ENCODE measurements at regions not wholly inside any gene's neighbourhood (a gene's known extent, or its start where the extent isn't known, plus 50 kb on each side); places are given as distances from the start of the nearest gene placed in this dataset.
A peak's percentile ranks its signal among the peaks of the same experiment; 100 is the strongest.
"Not testable (repeated sequence)": the region's sequence is repeated elsewhere in the genome, so short reads cannot be mapped to it uniquely, and the experiment has no call there.

- no peak for DNase-seq
Measured at GRCh38 chr16:7278636-7279035, 54.0 kb upstream of the RBFOX1 start.

- no peak for DNase-seq
Measured at GRCh38 chr16:7272567-7273158, 60.0 kb upstream of the RBFOX1 start.

- DNase-seq, result no peak
Measured at GRCh38 chr16:7271486-7271885, 61.2 kb upstream of the RBFOX1 start.

- no peak for DNase-seq
Measured at GRCh38 chr16:7270823-7271222, 61.8 kb upstream of the RBFOX1 start.

GRCh38 chr16:7270006-7270405 lies 62.6 kb upstream of the RBFOX1 start:
- no peak for DNase-seq

- peak; percentile 24 for DNase-seq
Measured at GRCh38 chr16:7268182-7268581, 64.5 kb upstream of the RBFOX1 start.

GRCh38 chr16:7257016-7257415 lies 75.6 kb upstream of the RBFOX1 start:
- no peak for DNase-seq

- DNase-seq, result peak; percentile 27
Measured at GRCh38 chr16:7246578-7246977, 86.1 kb upstream of the RBFOX1 start.

GRCh38 chr16:7239547-7239946 lies 93.1 kb upstream of the RBFOX1 start:
- no peak for DNase-seq

- DNase-seq, result no peak
Measured at GRCh38 chr16:7236824-7237410, 95.7 kb upstream of the RBFOX1 start.

GRCh38 chr16:7233975-7234374 lies 98.7 kb upstream of the RBFOX1 start:
- DNase-seq, result no peak

- DNase-seq, result no peak
Measured at GRCh38 chr16:7231762-7232161, 100.9 kb upstream of the RBFOX1 start.

- DNase-seq, result not testable (repeated sequence)
Measured at GRCh38 chr16:7229433-7230218, 103.0 kb upstream of the RBFOX1 start.

- DNase-seq, result peak; percentile 53
Measured at GRCh38 chr16:7227229-7227721, 105.4 kb upstream of the RBFOX1 start.

GRCh38 chr16:7221157-7221556 lies 111.5 kb upstream of the RBFOX1 start:
- no peak for DNase-seq

GRCh38 chr16:7218936-7219335 lies 113.7 kb upstream of the RBFOX1 start:
- no peak for DNase-seq

- no peak for DNase-seq
Measured at GRCh38 chr16:7217797-7218196, 114.8 kb upstream of the RBFOX1 start.

- no peak for DNase-seq
Measured at GRCh38 chr16:7216719-7217118, 115.9 kb upstream of the RBFOX1 start.

- DNase-seq, result no peak
Measured at GRCh38 chr16:7211781-7212180, 120.9 kb upstream of the RBFOX1 start.

GRCh38 chr16:7209598-7209997 lies 123.0 kb upstream of the RBFOX1 start:
- no peak for DNase-seq

GRCh38 chr16:7206469-7206868 lies 126.2 kb upstream of the RBFOX1 start:
- DNase-seq, result no peak

- DNase-seq, result no peak
Measured at GRCh38 chr16:7200320-7200719, 132.3 kb upstream of the RBFOX1 start.

- no peak for DNase-seq
Measured at GRCh38 chr16:7185689-7186088, 147.0 kb upstream of the RBFOX1 start.

- DNase-seq, result no peak
Measured at GRCh38 chr16:7185165-7185564, 147.5 kb upstream of the RBFOX1 start.

Measured in right hindlimb (tissue), 1 donor.